DMS53 treated with DMSO at 0.1 percent for 48 hours (cell line): ENCODE measurements at regions not wholly inside any gene's neighbourhood (a gene's known extent, or its start where the extent isn't known, plus 50 kb on each side); places are given as distances from the start of the nearest gene placed in this dataset.

Experiments used
- DNase-seq: peaks from one replicate; lab custom pipeline; 2025; ENCODE audit not compliant: unreplicated experiment; lab: John Stamatoyannopoulos, UW

DNA sequence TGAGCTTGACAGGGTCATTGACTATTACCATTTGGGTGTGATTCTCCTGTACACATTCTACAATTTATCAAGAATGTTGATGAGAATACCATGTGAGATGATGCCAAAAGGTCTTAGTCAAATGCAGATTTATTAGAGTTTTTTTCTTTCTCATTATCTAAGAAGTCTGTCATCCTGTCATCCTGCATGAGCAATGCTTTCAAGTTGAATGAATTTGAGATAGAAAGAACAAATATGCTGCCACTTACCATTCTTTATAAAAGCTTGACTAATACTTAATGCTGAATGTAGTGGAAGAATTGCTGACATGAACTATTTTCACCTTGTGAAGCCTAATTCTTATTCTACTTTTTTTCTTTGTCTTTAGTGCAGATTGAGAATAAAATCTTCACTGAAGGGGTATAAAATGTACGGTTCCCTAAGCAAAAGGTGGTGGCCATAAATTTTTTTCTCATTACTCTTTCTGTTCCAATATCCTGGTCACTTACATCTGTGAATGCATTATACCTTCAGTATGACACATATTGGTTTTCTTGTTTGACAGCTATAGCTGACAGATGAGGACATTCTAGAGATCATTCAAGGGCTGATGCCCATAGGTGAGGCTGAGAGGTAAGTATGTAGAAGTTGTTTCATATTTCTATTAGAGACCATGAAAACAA, 1434.7 kb downstream of the SLITRK1 start:
- DNase-seq = no peak

DNA sequence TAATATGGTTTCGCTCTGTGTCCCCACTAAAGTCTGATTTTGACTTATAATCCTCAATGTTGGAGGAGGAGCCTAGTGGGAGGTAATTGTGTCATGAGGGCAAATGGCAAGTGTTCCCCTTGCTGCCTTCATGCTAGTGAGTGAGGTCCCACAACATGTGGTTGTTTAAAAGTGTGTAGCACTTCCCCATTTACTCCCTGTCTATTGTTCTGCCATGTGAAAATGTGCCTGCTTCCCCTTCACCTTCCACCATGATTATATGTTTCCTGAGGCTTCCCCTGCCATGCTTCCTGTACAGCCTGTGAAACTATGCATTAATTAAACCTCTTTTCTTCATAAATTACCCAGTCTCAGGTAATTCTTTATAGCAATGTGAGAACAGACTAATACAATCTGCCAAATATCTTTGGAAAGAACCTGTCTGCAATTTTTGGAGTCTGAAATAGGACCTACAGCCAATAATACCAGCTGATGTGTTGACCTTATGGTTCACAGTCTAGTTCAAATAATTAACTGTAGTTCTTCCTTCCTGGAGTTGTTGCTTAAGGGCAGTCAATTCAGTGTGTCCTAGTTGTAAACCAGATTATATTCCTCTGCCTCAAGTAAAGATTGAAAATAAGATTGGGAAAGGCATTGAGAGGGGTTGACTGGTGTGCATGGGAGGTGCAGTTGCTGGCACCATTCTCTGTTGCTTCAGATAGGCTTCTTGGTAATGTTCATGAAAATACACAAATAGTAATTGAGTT, 1442.9 kb downstream of the SLITRK1 start:
- DNase-seq = no peak

DNA sequence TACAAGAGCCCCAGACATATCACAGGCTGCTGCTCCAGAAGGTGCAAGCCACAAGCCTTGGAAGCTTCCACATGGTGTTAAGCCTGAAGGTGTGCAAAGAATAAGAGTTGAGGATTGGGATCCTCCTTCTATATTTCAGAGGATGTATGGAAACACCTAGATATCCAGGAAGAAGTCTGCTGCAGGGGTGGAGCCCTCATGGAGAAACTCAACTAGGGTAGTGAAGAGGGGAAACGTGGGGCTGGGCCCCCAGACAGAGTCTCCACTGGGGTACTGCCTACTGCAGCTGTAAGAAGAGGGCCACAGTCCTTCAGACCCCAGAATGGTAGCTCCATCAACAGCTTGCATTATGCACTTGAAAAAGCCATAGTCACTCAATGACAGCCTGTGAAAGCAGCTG, 1444.0 kb downstream of the SLITRK1 start:
- no peak for DNase-seq

DNA sequence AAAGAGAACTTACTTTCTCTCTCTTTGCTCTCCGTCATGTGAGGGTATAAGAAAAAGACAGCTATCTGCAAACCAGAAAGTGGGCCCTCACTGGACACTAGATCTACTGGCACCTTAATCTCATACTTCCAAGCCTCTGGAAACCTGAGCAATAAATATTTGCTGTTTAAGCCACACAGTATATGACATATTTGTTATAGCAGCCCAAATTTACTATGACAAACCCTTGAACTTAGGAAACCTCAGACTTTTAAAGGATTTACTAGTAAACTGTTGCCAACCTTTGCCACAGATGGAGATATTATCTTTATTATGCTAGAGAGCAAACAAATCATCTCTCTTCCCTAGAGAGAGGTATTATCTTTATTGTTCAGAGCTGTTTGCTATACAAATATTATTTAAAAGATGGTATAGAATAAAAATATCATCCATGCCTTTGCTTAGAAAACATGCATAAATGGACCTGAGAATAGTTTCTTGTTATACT, 1446.1 kb downstream of the SLITRK1 start:
- DNase-seq = no peak

DNA sequence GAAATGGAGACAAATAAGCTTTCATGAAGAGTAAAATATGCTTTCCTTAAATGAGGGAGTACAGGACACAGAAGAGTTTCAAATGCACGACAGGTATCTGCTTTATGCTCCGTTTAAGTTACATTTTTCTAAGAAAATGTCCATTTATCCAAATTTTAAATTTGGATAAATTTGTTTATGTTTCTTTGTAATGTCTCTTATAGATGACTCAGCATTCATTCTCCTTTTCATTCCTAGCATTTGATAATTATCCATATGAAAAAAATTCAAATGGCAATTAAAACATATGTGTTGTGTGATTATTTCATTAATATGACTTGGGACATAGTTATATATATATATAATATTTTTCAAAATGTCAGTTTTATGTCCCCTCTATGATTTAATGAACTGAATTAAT, 1449.3 kb downstream of the SLITRK1 start:
- no peak for DNase-seq

DNA sequence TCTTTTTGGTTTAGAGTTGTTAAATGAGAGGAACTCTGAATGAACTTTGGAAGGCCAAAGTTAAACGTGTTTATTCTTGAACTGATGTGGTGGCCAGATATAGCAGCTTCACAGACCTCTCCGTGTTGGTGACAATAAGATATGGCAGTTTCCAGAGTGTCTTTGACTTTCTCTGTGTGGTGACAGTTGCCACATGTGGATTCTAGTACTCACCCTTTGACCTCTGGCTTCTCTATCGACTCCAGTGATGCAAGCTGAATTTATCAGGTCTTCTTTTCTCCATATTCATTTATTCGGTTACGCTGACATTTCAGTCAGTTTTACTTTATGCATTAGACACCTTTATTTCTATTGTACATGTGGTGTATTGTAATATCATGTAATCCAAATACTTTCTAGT, 1469.5 kb downstream of the SLITRK1 start:
- no peak for DNase-seq

DNA sequence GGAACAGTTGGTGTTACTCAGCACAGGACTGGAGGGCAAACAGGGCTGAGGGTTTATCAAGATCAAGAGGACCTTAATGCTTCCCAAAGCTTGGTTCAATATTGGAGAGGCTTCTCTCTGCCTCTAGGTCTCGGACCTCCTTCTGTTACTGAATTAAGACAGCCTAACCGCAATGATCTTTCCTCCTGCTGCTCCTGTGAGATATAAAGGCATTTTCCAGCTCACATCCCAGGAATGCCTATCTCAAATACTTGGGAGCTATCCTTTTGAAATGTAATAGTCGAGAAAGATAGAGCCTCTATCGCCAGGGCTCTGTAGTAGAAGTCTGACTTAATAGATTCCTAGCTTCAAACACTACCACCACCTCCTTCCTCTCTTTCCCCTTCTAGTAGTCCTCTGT, 1475.0 kb downstream of the SLITRK1 start:
- no peak for DNase-seq

DNA sequence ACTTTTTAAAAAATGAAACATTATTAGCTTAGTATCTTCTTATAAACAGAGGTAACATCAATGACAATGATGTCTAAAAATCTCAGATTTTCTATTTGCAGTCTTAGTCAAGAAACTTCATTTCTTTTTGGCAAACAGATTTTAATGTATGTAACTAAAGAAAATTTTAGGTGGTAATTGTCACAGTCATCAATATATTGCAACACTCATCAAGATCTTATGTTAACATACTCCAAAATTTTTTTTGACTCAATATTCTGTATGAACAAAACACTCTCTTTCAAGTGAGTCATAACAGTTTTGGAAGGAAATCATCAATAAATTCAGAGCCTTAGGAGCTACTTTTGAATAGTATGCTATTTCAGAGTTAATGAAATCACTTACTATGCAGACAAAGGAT, 1507.6 kb downstream of the SLITRK1 start:
- DNase-seq = no peak

DNA sequence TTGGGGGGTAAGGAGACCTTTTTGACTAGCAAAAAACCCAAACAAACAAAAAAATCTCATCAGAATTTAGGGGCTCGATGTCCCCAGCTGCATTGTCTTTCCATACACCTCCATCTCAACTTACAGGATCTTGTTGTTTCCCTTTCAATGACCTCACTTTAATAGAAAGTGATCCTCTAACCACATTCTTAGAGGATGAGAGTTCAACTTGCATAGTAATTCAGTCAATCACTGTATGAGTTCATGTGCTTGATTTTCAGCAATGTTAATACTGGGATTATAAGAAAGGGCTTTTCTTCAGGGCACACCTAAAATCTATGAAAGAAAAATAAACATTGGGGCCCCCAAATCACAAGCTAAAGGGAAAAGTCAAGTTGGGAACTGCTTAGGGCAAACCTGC, 1512.0 kb downstream of the SLITRK1 start:
- no peak for DNase-seq

DNA sequence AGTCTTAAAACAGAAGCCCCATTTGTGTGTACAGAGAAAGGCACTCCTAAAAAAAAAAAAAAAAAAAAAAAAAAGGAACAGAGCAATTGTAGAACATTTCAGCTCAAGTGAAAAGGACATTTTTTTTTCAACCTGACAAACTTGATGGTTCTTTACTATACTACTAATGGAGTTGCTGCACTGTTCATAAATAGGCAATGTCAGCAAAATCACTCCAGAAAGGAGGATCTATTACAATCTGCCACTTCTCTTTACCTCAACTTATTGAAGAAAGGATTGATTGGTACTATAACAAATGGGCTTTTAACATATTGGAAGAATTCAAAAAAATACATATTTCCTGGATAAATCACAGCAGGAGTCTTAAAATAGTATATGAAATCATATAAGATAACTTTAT, 1517.7 kb downstream of the SLITRK1 start:
- no peak for DNase-seq

DNA sequence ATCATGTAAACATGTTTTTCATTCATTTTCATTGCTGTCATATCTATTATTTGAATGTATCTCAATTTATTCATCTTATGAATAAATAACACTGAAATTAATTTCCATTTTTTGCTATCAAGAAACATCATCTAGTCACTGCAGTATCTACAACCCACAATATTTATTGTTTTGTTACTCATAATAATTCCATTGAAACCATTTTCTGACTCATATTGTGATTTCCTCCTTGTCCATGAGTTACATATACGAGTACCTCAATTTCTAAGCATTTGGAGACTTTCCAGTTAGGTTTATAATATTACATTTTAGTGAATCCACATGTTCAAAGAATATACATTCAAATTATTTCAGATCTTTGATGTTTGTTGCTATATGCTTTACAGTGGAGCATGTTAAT, 1524.0 kb downstream of the SLITRK1 start:
- DNase-seq = no peak

DNA sequence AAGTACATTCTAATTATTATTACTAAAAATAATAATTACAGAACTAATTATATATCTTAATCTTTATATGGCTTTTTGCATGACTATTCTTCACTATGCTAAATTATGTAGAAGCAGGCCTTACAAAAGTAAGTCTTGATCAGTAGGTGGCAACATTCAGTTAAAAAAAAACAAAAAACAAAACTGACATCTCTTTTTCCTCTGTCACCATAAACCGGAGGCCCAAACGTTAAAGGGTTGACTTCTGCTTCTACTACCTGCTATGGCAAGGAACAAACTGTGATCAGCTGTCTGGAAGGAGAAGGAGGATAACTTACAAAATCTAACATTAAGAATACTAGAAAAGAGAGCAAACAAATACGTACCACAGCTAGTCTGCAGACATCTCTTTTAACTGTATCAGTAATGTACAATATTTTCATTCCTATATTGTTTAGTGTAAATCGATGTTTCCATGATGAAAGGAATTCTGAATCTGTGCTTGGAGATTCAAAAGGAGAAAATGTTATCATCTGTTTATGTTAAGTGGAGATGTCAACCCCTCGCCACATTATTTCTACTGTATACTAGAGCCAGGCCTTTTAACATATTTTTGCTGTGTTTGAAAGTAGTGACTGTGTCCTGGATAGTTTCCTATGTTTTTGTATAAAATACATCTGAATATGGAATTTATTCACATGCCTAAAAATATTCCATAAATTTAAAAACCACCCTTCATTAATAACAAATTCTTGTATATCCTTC, 1525.4 kb downstream of the SLITRK1 start:
- no peak for DNase-seq

DNA sequence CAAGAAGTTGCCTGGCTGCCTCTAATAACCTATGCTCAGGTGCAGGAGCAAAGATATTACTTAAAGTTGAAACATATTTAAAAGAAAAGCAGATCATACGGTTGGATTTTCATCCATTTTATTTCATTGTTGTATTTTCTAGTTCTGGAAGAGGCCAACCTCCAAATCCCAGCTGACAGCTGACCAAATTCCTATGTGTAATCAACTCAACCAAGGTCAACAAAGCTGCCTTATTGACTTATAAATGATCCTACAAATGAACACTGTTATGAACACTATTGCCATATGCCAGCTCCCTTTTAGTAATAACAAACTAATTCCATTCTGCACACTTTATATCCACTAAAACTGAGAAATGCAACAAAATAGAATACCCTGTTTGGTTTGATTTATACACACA, 1537.4 kb downstream of the SLITRK1 start:
- no peak for DNase-seq

DNA sequence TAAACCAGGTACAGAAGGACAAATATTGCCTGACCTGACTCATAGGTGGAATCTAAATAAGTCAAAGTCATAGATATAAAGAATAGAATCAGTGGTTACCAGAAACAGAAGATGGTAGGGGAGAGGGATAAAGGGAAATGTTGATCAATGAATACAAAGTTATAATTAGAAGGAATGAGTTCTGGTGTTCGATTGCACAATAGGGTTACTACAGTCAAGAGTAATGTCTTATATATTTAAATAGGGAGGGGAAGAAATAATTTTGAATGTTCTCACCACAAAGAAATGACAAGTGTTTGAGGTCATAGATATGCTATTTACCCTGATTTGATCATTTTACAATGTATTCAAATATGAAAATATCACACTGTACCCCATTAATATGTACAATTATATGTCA, 1541.2 kb downstream of the SLITRK1 start:
- DNase-seq = no peak

DNA sequence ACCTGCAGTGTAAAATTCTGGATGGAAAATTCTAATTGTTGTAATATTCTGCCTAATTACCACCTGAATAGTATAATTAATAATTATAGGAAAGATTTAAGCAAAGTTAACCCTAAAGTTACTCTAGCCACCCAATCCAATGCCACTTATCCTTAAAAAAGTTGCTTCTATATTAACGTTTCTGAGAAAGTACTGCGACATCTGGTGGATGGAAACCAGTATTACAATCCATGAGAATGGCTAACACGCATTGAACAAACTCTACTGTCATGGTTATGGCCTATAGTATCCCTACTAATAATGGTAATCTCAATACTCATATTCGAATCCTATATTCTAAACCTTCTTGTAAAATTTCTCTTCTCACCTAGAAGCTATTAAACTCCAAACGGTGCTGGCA, 1551.8 kb downstream of the SLITRK1 start:
- no peak for DNase-seq

DNA sequence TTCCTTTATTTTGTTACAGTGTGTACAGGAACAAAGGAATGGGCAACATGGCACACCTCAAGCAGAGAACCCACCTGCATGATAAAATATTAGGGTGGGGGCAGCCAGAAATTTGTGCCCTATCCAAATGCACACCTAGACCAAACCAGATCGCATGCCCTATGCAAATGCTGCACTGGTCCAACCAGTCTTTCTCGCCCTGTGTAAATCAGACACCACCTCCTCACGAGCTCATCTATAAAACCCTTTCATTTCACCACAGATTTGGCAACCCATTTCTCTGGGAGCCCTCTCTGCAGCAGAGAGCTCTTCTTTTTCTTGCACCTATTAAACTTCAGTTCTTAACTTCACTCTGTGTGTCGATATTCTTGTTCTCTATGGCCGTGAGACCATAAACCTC, 1559.2 kb downstream of the SLITRK1 start:
- DNase-seq = no peak

DNA sequence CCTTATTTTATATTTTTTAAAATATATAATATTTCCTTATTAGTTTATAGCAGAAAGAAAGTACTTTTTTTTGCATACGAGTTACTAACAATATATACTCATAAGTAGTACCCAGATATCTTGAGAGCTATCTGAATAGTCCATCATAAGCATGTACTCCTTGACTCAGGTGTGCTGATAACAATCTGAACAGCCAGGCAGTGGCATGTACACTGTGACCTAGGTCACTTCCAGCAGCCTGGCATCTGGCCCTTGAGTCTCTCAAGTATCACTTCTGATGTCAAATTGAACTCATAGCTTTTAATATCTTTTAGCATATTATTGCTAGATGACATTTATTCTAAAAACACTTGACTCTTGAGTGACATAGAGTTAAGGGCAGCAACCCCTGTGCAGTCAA, 1576.7 kb downstream of the SLITRK1 start:
- no peak for DNase-seq

DNA sequence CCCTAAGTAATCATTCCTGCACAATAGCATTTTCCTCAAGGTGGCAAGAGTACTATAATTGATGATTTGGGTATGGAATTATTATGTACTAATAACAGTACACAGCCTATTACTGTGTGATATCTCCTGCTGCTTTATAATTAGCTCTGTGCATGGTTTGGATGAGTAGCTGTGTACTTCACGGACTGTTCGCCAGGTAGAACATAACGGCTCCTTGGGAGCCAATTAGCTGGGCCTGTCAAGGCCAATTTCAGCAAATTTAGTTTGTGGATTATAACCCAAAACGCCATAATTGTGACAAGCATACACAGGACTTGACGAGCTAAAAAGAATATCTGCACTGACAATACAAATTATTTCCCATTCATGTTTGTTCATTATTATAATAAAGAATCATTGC, 1584.2 kb downstream of the SLITRK1 start:
- no peak for DNase-seq

DNA sequence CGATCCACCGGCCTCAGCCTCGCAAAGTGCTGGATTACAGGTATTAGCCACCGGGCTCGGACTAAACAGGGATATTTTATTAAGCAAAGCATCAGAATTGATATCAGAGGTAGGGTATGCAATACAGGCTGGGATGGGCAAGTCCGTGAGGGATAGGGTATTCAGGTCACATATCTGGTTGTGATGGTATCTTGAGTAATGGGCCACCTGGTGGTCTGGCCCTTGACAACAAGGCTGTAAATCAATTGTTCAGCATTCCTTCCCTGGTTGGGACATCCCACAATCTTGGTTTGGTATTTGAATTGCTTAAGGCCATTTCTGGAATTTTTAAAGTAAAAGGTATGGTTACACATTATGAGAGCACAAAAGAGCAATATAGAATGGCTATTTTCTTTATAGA, 1588.0 kb downstream of the SLITRK1 start:
- DNase-seq = no peak

DNA sequence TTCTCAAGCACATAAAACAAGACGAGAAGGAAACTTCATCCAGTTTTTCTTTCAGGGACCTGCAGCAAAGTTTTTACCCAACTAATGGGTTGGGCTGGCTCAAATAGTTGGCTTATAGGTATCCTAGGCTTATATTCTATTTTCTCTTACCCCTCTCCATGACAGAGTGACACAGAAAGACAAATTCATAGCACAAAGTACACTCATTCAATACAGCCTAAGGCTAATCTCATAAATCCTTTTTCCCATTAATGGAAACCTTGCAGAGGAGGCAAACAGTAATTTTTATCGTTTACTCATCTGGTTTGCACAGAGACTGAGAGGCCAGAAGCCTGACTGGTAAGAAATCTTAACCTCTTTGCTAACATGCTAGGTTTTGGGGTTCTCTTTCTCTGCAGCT, 1589.9 kb downstream of the SLITRK1 start:
- no peak for DNase-seq

DNA sequence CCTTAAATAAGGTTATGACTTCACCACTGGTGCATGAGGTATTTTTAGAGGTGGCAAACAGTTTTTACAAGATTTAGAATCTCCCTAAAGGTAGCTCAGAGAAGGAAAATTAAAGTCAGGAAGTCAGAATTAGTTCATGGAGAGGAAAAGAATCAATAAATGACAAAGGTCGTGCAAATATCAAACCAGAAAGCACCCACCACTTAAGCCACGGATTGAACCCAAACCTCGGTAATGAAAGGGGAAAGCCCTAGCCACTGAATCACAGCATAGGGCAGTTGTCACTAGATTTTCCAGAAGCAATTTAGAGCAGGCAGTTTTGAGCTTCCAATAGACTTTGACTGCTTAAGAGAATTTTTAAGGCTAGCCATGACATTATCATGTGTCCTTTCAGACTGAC, 1590.4 kb downstream of the SLITRK1 start:
- no peak for DNase-seq

DNA sequence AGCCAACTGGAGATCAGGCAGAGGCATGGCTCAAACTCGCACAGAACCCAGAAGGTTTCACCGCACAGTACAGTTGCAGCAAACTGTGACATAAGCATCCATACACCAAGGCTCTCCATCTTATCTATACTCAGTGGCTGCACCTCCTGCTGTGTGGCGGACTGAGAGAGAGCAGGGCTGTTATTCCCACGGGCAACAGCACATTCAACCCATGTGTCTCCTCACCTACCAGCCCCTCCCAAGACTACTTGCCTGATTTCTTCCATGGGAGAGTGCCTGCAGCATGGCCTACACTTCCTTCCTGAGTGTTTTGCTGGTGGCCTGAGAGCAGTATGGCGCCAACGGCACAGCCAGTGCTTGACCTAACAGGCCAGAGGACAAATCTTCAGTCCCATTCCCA, 1606.6 kb downstream of the SLITRK1 start:
- DNase-seq = no peak
